ENCODE measurements at regions not wholly inside any gene's neighbourhood (a gene's known extent, or its start where the extent isn't known, plus 50 kb on each side); places are given as distances from the start of the nearest gene placed in this dataset.

DNA sequence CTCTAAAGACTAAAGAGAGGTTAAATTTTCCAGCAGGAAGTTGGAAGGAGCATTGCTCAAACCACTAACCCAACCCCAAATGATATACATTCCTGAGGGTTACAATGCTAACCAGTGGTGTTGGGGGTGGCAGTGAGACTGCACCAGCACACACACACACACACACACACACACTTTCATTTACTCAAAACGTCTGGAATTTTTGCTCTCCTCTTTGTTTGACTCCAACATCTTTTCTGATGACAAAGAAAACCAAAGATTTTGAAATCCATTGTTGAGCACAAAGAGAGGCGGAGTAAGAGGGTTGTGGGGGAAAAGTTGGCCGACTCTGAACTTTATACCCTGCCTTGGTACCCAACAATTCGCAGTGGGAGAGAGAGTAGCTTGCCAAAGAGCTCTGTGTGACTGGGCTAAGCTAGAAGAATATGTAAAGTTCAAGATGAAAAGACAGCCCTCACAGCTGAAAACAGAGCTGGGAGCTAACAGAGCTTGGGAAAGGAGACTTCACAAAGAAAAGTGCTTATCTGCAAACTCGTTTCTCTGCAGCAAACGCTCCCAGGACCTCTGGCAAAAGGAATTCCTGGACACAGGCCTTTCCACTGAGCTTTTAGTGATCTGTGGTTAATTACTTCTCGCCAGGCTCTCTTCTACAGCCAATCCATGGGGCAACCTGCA lies 426.0 kb upstream of the CDH11 start:
- TF ChIP-seq, protein P1, sequence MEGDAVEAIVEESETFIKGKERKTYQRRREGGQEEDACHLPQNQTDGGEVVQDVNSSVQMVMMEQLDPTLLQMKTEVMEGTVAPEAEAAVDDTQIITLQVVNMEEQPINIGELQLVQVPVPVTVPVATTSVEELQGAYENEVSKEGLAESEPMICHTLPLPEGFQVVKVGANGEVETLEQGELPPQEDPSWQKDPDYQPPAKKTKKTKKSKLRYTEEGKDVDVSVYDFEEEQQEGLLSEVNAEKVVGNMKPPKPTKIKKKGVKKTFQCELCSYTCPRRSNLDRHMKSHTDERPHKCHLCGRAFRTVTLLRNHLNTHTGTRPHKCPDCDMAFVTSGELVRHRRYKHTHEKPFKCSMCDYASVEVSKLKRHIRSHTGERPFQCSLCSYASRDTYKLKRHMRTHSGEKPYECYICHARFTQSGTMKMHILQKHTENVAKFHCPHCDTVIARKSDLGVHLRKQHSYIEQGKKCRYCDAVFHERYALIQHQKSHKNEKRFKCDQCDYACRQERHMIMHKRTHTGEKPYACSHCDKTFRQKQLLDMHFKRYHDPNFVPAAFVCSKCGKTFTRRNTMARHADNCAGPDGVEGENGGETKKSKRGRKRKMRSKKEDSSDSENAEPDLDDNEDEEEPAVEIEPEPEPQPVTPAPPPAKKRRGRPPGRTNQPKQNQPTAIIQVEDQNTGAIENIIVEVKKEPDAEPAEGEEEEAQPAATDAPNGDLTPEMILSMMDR (IDR thresholded peaks at IDR 0.05; ENCODE audit: low read depth, low read length, poor library complexity, severe bottlenecking), result no peak
- TF ChIP-seq EZH2phosphoT487 (IDR thresholded peaks at IDR 0.05; ENCODE audit: borderline replicate concordance, low read length), result no peak
- Histone ChIP-seq H3K36me3 (ENCODE audit: control insufficient read depth, low read length) (no peaks in the 10 kb centered on the region), H4K20me1 (ENCODE audit: control insufficient read depth, insufficient read depth, low read depth, low read length) (no peaks in the 10 kb centered on the region), H3K4me3 (ENCODE audit: low read length) (no peak overlapping the region), H3K27ac (ENCODE audit: low read depth, low read length) (no peak overlapping the region), H3K27me3 (ENCODE audit: control insufficient read depth, low read length) (no peaks in the 10 kb centered on the region), H3F3A (ENCODE audit: control insufficient read depth, insufficient read depth) (no peaks in the 10 kb centered on the region), H3K4me2 (ENCODE audit: low read length) (no peak overlapping the region), H3K4me1 (ENCODE audit: control insufficient read depth, low read length) (no peaks in the 10 kb centered on the region), H3K9me3 (ENCODE audit: control insufficient read depth, insufficient read depth, low read length) (no peaks in the 10 kb centered on the region), H3K9me2 (replicated peaks; ENCODE audit: control insufficient read depth, low read length) (no peaks in the 10 kb centered on the region), H3K79me2 (ENCODE audit: control insufficient read depth, low read length) (no peaks in the 10 kb centered on the region)

DNA sequence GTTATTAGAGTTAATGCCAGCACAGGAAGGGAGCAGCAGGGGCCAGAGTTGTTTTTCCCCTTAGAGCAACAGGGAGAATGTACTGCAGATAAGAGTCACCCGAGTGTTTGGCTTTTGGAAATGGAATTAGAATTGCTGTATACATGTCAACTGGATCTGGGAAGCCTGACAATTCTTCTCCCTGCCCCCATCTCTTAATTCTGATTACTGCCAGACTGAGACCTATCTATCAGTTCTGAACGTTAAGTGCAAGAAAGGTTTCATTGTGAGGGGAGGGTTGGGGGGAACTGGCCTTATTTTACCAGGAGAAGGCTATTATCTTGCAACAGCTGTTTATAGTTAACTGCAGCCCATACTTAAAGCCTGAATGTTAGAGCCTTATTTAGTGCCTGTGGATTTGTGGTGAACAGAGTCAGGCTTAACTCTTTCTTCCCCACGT lies 424.5 kb upstream of the CDH11 start:
- Histone ChIP-seq H3K79me2 (ENCODE audit: control insufficient read depth, low read length) (no peaks in the 10 kb centered on the region), H3K27me3 (ENCODE audit: control insufficient read depth, low read length) (no peaks in the 10 kb centered on the region), H3K4me1 (ENCODE audit: control insufficient read depth, low read length) (no peaks in the 10 kb centered on the region), H3K9me2 (replicated peaks; ENCODE audit: control insufficient read depth, low read length) (no peaks in the 10 kb centered on the region; the same call in 1 of the 2 replicates), H3F3A (ENCODE audit: control insufficient read depth, insufficient read depth) (no peaks in the 10 kb centered on the region), H3K36me3 (ENCODE audit: control insufficient read depth, low read length) (no peaks in the 10 kb centered on the region), H3K4me3 (ENCODE audit: low read length) (no peak overlapping the region), H3K4me2 (ENCODE audit: low read length) (no peak overlapping the region), H3K27ac (ENCODE audit: low read depth, low read length) (no peak overlapping the region), H3K9me3 (ENCODE audit: control insufficient read depth, insufficient read depth, low read length) (no peaks in the 10 kb centered on the region), H4K20me1 (ENCODE audit: control insufficient read depth, insufficient read depth, low read depth, low read length) (no peaks in the 10 kb centered on the region)
- TF ChIP-seq, protein P1 (IDR thresholded peaks at IDR 0.05; ENCODE audit: low read depth, low read length, poor library complexity, severe bottlenecking), result no peak

DNA sequence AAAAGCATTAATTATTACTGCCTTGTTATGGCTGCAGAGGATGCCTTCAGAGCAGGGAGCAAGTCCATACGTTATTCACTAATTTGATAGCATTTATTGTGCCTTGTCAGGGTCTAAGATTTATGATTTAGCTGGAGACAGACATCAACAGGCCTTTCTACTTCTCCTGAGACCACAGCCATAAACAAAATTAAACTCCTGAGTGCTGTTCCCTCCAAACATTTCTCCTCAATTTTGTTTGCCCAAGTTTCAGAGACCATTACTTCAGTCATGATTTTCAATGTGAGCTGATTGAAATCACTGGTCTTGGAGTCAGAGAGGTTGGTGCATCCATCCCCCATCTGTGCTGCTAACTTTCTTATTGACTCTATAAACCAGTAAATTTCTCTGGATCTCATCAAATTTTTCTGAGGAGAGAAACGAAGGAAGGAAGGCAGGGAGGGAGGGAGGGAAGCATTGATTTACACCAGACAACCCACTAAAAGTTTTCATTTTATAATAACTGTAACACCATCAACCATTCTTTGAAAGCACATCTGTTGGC lies 423.6 kb upstream of the CDH11 start:
- H3K27me3 ChIP-seq (ENCODE audit: control insufficient read depth, low read length), result no peaks in the 10 kb centered on the region
- H3K4me1 ChIP-seq (ENCODE audit: control insufficient read depth, low read length), result no peaks in the 10 kb centered on the region
- no peaks in the 10 kb centered on the region; the same call in 1 of the 2 replicates for H3K9me2 ChIP-seq (replicated peaks; ENCODE audit: control insufficient read depth, low read length)
- H3K4me3 ChIP-seq (ENCODE audit: low read length), result no peak overlapping the region
- no peaks in the 10 kb centered on the region for H3K9me3 ChIP-seq (ENCODE audit: control insufficient read depth, insufficient read depth, low read length)
- H3F3A ChIP-seq (ENCODE audit: control insufficient read depth, insufficient read depth), result no peaks in the 10 kb centered on the region
- H3K27ac ChIP-seq (ENCODE audit: low read depth, low read length), result no peak overlapping the region
- H4K20me1 ChIP-seq (ENCODE audit: control insufficient read depth, insufficient read depth, low read depth, low read length), result no peaks in the 10 kb centered on the region
- no peak for TF ChIP-seq EZH2phosphoT487 (IDR thresholded peaks at IDR 0.05; ENCODE audit: borderline replicate concordance, low read length)
- TF ChIP-seq, protein P1 (IDR thresholded peaks at IDR 0.05; ENCODE audit: low read depth, low read length, poor library complexity, severe bottlenecking), result no peak
- no peaks in the 10 kb centered on the region for H3K36me3 ChIP-seq (ENCODE audit: control insufficient read depth, low read length)
- H3K4me2 ChIP-seq (ENCODE audit: low read length), result no peak overlapping the region
- no peaks in the 10 kb centered on the region for H3K79me2 ChIP-seq (ENCODE audit: control insufficient read depth, low read length)

Measured in DOHH2 (cell line).